ENCODE measurements at regions not wholly inside any gene's neighbourhood (a gene's known extent, or its start where the extent isn't known, plus 50 kb on each side); places are given as distances from the start of the nearest gene placed in this dataset.

DNA sequence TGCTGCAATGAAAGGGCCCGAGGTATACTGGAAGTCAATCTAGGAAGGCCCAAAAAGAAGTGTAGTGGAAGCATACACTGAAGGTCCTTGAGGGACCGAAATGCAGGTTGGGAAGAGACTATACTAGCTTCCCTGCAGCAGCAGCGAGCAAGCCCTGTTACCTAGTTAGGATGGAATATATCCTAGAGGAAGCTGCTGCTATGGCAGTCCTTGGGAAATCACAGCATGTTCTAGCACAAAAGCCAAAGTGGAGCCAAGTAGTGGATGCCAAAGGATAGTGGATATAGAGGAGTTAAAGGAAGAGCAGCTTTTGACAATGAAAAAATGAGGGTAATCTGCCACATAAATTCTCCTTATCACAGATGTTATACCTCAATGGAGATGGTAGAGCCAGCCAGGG lies 123.8 kb upstream of the STARD3NL start:
- TF ChIP-seq, protein P1, sequence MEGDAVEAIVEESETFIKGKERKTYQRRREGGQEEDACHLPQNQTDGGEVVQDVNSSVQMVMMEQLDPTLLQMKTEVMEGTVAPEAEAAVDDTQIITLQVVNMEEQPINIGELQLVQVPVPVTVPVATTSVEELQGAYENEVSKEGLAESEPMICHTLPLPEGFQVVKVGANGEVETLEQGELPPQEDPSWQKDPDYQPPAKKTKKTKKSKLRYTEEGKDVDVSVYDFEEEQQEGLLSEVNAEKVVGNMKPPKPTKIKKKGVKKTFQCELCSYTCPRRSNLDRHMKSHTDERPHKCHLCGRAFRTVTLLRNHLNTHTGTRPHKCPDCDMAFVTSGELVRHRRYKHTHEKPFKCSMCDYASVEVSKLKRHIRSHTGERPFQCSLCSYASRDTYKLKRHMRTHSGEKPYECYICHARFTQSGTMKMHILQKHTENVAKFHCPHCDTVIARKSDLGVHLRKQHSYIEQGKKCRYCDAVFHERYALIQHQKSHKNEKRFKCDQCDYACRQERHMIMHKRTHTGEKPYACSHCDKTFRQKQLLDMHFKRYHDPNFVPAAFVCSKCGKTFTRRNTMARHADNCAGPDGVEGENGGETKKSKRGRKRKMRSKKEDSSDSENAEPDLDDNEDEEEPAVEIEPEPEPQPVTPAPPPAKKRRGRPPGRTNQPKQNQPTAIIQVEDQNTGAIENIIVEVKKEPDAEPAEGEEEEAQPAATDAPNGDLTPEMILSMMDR (IDR thresholded peaks at IDR 0.05; ENCODE audit: poor library complexity): no peak
- no peak for TF ChIP-seq EZH2 (IDR thresholded peaks at IDR 0.05; ENCODE audit: borderline replicate concordance)

All from hepatocyte (in vitro differentiated cells).